Kidney (tissue), 13 donors: ENCODE measurements at regions not wholly inside any gene's neighbourhood (a gene's known extent, or its start where the extent isn't known, plus 50 kb on each side); places are given as distances from the start of the nearest gene placed in this dataset.

Source experiments
- DNase-seq, 5 donors: peaks; one replicate each; pipeline ENCODE4 v3.0.0-alpha.2; 2013 to 2020
- FAIRE-seq: peaks from 2 replicates; lab custom pipeline; 2012; peaks lifted over from hg19 to GRCh38; lab: Jason Lieb, UNC
- H3K27ac ChIP-seq, 2 donors: one replicate each; pipeline ENCODE4 v1.7.0; 2013; ENCODE audit warnings: low read depth in 2 of 2, low read length in 2 of 2, inconsistent platforms in 1 of 2
- H3K27me3 ChIP-seq: one replicate; pipeline ENCODE4 v1.7.1; 2013; ENCODE audit warnings: low read length, inconsistent platforms; ENCODE audit not compliant: control insufficient read depth, insufficient read depth
- H3K36me3 ChIP-seq, 3 donors: one replicate each; pipeline versions ENCODE4 v1.7.0 to v1.7.1; 2013; ENCODE audit warnings: low read length in 3 of 3, control low read depth in 1 of 3, inconsistent platforms in 1 of 3; ENCODE audit not compliant: insufficient read depth in 3 of 3, control insufficient read depth in 2 of 3
- H3K4me1 ChIP-seq, 3 donors: one replicate each; pipeline versions ENCODE4 v1.7.0 to v1.7.1; 2013; ENCODE audit warnings: low read length in 3 of 3, inconsistent platforms in 1 of 3, low read depth in 1 of 3; ENCODE audit not compliant: control insufficient read depth in 2 of 3, insufficient read depth in 2 of 3
- H3K4me3 ChIP-seq, 3 donors: one replicate each; pipeline versions ENCODE4 v1.7.0 to v1.8.1; 2013; ENCODE audit warnings: low read length in 3 of 3, control low read depth in 1 of 3, inconsistent platforms in 1 of 3
- H3K9ac ChIP-seq, 3 donors: one replicate each; pipeline versions ENCODE4 v1.7.0 to v1.7.1; 2013; ENCODE audit warnings: low read length in 3 of 3, control low read depth in 1 of 3, inconsistent platforms in 1 of 3
- H3K9me3 ChIP-seq, 3 donors: one replicate each; pipeline versions ENCODE4 v1.7.0 to v1.7.1; 2013; ENCODE audit warnings: low read length in 3 of 3, control low read depth in 1 of 3, inconsistent platforms in 1 of 3; ENCODE audit not compliant: control insufficient read depth in 2 of 3, insufficient read depth in 1 of 3
- intact Hi-C: fragments of 100-400 bp; cut with DNase I; formaldehyde crosslinking; loops from one replicate; pipeline ENCODE4 v1.11.1; 2022
- TF ChIP-seq, protein P1 (sequence below): IDR thresholded peaks from 3 replicates; pipeline ENCODE4 v1.5.1; 2012; ENCODE audit warnings: mild to moderate bottlenecking, moderate library complexity, borderline replicate concordance; ENCODE audit not compliant: insufficient read depth; ENCODE audit errors: extremely low read depth
- donor health status: control.
- donor health status: control.
- donor health status: control.
- donor health status: control.
- donor health status: control.
- donor health status: DM: yes; HTN: yes; CAD: no.
- donor health status: Normal renal cell carcinoma (clear cell type).

- Histone ChIP-seq H3K4me1 (no peaks in the 10 kb centered on the region), H3K36me3 (no peaks in the 10 kb centered on the region), H3K4me3 (no peak overlapping the region), H3K9me3 (no peaks in the 10 kb centered on the region), H3K27me3 (no peaks in the 10 kb centered on the region), H3K9ac (no peak overlapping the region), H3K27ac (no peak overlapping the region)
- FAIRE-seq: no peak
- TF ChIP-seq, protein P1, sequence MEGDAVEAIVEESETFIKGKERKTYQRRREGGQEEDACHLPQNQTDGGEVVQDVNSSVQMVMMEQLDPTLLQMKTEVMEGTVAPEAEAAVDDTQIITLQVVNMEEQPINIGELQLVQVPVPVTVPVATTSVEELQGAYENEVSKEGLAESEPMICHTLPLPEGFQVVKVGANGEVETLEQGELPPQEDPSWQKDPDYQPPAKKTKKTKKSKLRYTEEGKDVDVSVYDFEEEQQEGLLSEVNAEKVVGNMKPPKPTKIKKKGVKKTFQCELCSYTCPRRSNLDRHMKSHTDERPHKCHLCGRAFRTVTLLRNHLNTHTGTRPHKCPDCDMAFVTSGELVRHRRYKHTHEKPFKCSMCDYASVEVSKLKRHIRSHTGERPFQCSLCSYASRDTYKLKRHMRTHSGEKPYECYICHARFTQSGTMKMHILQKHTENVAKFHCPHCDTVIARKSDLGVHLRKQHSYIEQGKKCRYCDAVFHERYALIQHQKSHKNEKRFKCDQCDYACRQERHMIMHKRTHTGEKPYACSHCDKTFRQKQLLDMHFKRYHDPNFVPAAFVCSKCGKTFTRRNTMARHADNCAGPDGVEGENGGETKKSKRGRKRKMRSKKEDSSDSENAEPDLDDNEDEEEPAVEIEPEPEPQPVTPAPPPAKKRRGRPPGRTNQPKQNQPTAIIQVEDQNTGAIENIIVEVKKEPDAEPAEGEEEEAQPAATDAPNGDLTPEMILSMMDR: no peak
- intact Hi-C loops: loop anchor here (10.0 kb wide), 1 partner anchor 61 kb away; no protein-coding TSS in a partner anchor
- DNase-seq: no peak
These were observed 209.8 kb upstream of the ELAVL2 start for GRCh38 chr9:24035816-24036215.

DNA sequence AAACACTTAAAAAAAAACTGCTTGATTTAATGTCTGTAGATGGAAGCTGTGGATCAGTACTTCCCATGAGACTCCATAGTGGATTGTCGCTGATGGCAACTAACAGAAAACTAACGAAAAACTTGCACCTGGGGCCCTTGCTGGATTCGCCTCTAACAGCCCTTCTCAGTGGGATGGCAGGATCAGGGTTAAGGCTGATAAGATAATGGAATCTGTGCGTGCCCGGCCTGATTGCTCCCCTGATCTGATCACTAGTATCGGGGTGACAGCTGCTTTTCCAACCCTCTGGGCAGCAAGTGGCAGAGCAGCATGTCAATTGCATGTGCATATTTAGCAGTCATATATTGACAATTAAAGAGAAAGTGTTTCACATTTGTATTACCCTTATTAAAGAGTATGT is 185.8 kb upstream of the ELAVL2 start:
- Histone ChIP-seq H3K4me3 (no peak overlapping the region), H3K9ac (no peak overlapping the region), H3K9me3 (no peaks in the 10 kb centered on the region), H3K36me3 (no peaks in the 10 kb centered on the region), H3K27ac (no peak overlapping the region), H3K4me1 (no peaks in the 10 kb centered on the region), H3K27me3 (no peaks in the 10 kb centered on the region)
- DNase-seq (no peak), FAIRE-seq (no peak)
- intact Hi-C loops: no loop called here
- TF ChIP-seq, protein P1: no peak

DNA sequence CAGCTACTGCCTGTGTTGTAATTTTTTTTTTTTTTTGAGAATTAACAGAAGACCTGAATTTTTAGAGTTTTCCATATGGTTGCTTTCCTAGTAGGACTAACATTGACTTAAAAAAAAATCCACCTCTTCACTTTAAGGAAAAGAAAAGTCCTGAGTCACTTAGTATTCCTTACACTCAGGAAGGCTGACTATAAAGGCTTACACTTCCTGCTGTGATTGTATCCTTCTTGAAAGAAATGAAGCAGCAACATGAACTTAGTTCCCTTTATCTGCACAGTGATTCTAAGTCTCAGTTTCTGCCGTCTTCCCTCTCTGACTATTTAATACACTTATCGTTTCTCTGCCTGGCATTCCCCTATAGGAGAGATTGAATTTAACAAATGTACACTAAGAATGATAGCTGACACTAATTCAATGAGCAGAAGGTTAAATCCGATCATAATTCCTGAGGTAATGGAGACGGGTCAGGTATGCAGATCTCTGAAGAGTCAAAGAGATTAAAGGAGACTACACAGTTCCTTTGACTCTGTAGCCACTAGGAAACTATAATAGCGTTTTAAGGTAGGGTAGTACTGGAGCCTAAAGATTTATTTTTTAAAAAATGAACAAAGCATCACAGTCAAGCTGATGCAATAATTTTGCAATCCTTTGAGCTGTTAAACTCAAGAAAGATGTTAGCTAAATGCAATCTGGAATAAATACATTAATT is 185.1 kb upstream of the ELAVL2 start:
- FAIRE-seq: no peak
- TF ChIP-seq, protein P1: no peak

More for the DNA sequence above, 185.1 kb upstream of the ELAVL2 start:
- peak in 2 of 5 donors; percentile 2 to 10 for DNase-seq
- Histone ChIP-seq H3K27ac (no peak overlapping the region), H3K9me3 (no peaks in the 10 kb centered on the region), H3K36me3 (no peaks in the 10 kb centered on the region), H3K27me3 (no peaks in the 10 kb centered on the region), H3K4me3 (no peak overlapping the region), H3K4me1 (no peaks in the 10 kb centered on the region), H3K9ac (no peak overlapping the region)
- intact Hi-C loops: no loop called here
